ENCODE measurements at regions not wholly inside any gene's neighbourhood (a gene's known extent, or its start where the extent isn't known, plus 50 kb on each side); places are given as distances from the start of the nearest gene placed in this dataset.

DNA sequence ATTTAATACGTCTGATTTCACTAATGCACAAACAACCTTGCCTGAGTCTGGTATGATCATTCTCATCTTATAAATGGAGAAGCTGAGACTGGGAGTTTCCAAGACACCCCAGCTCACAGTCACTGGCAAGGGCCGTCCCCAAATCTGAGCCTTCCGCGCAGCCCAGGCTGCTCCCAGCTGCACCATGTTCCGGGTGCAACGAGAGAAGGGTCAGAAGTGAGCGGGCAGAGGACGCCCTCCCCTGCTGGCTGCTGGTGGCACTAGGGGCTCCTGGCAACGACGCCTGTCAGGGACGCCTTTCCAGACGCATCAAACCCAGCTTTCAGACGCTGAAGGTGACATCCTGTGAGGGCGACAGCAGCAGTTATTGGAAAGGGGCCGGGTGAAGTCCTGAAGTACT is 115.3 kb upstream of the PROKR2 start:
- TF ChIP-seq, protein P1, sequence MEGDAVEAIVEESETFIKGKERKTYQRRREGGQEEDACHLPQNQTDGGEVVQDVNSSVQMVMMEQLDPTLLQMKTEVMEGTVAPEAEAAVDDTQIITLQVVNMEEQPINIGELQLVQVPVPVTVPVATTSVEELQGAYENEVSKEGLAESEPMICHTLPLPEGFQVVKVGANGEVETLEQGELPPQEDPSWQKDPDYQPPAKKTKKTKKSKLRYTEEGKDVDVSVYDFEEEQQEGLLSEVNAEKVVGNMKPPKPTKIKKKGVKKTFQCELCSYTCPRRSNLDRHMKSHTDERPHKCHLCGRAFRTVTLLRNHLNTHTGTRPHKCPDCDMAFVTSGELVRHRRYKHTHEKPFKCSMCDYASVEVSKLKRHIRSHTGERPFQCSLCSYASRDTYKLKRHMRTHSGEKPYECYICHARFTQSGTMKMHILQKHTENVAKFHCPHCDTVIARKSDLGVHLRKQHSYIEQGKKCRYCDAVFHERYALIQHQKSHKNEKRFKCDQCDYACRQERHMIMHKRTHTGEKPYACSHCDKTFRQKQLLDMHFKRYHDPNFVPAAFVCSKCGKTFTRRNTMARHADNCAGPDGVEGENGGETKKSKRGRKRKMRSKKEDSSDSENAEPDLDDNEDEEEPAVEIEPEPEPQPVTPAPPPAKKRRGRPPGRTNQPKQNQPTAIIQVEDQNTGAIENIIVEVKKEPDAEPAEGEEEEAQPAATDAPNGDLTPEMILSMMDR (IDR thresholded peaks at IDR 0.05), result no peak
- TF ChIP-seq MYC (IDR thresholded peaks at IDR 0.05; ENCODE audit: borderline replicate concordance, low read length) (no peak), RAD21 (conservative IDR thresholded peaks at IDR 0.05 in 1 of 2, IDR thresholded peaks at IDR 0.05 in 1 of 2) (no peak)
